Activated CD4-positive, alpha-beta memory T cell treated with anti-CD3 and anti-CD28 coated beads for 36 hours (primary cell): ENCODE measurements at regions not wholly inside any gene's neighbourhood (a gene's known extent, or its start where the extent isn't known, plus 50 kb on each side); places are given as distances from the start of the nearest gene placed in this dataset.

Source experiments
- CTCF ChIA-PET: fragments of 350-600 bp; sonication (Branson Sonifier 250); formaldehyde crosslinking; loops from one replicate; lab custom pipeline; 2021; ENCODE audit warnings: antibody characterized with exemption, inconsistent platforms; lab: Charles Lee
- POLR2A ChIA-PET: fragments of 350-600 bp; sonication (Branson Sonifier 250); formaldehyde crosslinking; loops from one replicate; lab custom pipeline; 2021; ENCODE audit warnings: antibody characterized with exemption; lab: Charles Lee
- DNase-seq: peaks from one replicate; pipeline ENCODE4 v3.0.0-alpha.2; 2020
- H3K27ac Mint-ChIP-seq: one replicate; pipeline ENCODE4 v1.8.0; 2021; ENCODE audit warnings: mixed read lengths
- H3K27me3 Mint-ChIP-seq: one replicate; pipeline ENCODE4 v1.8.0; 2021; ENCODE audit warnings: mixed read lengths
- H3K36me3 Mint-ChIP-seq: one replicate; pipeline ENCODE4 v1.8.0; 2021; ENCODE audit warnings: mixed read lengths
- H3K4me1 Mint-ChIP-seq: one replicate; pipeline ENCODE4 v1.8.0; 2021; ENCODE audit warnings: low read depth, mixed read lengths
- H3K4me3 Mint-ChIP-seq: one replicate; pipeline ENCODE4 v1.8.0; 2021; ENCODE audit warnings: mild to moderate bottlenecking, mixed read lengths
- H3K9me3 Mint-ChIP-seq: one replicate; pipeline ENCODE4 v1.8.0; 2021; ENCODE audit warnings: mixed read lengths
- intact Hi-C: fragments of 100-400 bp; cut with micrococcal nuclease; formaldehyde crosslinking; loops from one replicate; pipeline ENCODE4 v1.15.1; 2023

DNA sequence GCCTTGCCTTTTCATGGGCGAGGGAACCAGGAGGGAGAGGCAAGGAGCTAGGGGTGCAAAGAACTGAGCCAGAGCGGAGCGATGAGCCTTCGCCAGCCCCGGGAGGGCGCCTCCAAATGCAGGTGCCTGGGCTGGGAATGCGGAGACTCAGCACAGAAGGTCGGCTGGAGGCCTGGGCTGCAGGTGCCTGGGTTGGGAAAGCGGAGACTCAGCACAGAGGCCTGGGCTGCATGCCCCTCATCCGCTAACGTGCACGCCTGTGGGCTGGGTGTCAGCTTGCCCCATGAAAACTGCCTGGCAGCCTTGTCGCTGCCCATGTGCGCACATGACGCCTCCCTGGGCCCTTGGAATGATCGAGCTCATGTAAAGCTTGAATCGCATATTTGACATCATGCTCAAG, 51.8 kb downstream of the POM121L12 start:
- ChIA-PET POLR2A (no interaction called here), CTCF (no interaction called here)
- intact Hi-C loops, result no loop called here
- Mint-ChIP-seq H3K9me3 (peaks cover 32% of the 10 kb centered on the region), H3K27me3 (no peaks in the 10 kb centered on the region), H3K4me1 (no peaks in the 10 kb centered on the region), H3K36me3 (no peaks in the 10 kb centered on the region), H3K4me3 (no peak overlapping the region), H3K27ac (no peak overlapping the region)
- DNase-seq, result no peak

DNA sequence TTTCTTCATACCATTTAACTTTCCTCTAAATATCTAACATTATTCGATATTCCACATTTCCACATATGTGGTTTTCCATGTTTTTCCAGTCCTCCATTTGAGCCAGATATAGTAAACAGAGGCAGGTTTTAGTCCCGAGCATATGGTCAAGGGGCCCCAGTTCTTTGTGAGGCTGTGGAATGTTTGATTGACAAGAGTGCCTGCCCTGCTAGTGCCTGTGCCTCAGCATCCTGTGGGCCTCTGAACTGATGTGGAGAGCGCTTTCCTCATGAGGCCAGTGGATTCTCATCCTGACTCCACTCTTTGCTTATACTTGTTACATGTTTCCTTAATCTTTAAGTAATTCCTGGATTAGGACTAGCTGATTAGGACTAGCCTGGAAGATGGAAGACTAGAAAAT, 58.8 kb downstream of the POM121L12 start:
- DNase-seq, result no peak
- Mint-ChIP-seq H3K27me3 (no peaks in the 10 kb centered on the region), H3K4me1 (no peaks in the 10 kb centered on the region), H3K36me3 (no peaks in the 10 kb centered on the region), H3K27ac (no peak overlapping the region), H3K9me3 (peaks cover 18% of the 10 kb centered on the region), H3K4me3 (no peak overlapping the region)
- POLR2A ChIA-PET, result no interaction called here
- CTCF ChIA-PET, result no interaction called here
- intact Hi-C loops, result no loop called here

- Mint-ChIP-seq H3K4me3 (no peak overlapping the region), H3K27me3 (no peaks in the 10 kb centered on the region), H3K27ac (no peak overlapping the region), H3K9me3 (peaks cover 18% of the 10 kb centered on the region), H3K36me3 (no peaks in the 10 kb centered on the region), H3K4me1 (no peaks in the 10 kb centered on the region)
- ChIA-PET CTCF (no interaction called here), POLR2A (no interaction called here)
- DNase-seq, result no peak
- intact Hi-C loops, result no loop called here
Measured at GRCh38 chr7:53094827-53095226, 59.4 kb downstream of the POM121L12 start.

GRCh38 chr7:53095731-53096501, 60.5 kb downstream of the POM121L12 start:
- intact Hi-C loops, result no loop called here
- Mint-ChIP-seq H3K4me1 (no peaks in the 10 kb centered on the region), H3K9me3 (peaks cover 24% of the 10 kb centered on the region), H3K36me3 (no peaks in the 10 kb centered on the region), H3K27ac (no peak overlapping the region), H3K27me3 (no peaks in the 10 kb centered on the region), H3K4me3 (no peak overlapping the region)
- CTCF ChIA-PET, result no interaction called here
- no peak for DNase-seq
- POLR2A ChIA-PET, result no interaction called here

DNA sequence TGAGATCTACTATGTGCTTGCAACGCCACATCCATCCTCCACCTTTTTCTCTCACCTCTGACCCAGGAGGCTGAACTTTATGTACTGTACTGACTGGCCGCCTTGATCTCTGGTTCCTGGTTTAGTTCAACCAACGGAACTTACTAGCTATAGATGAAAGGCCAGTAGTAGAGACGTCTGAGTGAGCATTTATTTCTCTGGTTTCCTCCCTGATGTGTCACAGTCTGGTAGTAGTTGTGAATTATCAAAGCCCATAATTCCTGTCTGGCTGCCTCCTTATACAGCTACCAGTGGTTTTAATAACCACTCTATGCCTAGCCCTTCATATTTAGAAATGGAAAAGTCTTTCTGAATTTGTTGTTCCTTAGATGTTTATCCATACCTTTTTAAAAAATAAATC, 64.7 kb downstream of the POM121L12 start:
- POLR2A ChIA-PET, result no interaction called here
- Mint-ChIP-seq H3K4me3 (no peak overlapping the region), H3K27ac (no peak overlapping the region), H3K4me1 (no peaks in the 10 kb centered on the region), H3K36me3 (no peaks in the 10 kb centered on the region), H3K9me3 (peaks cover 24% of the 10 kb centered on the region), H3K27me3 (no peaks in the 10 kb centered on the region)
- CTCF ChIA-PET, result no interaction called here
- intact Hi-C loops, result no loop called here
- no peak for DNase-seq

DNA sequence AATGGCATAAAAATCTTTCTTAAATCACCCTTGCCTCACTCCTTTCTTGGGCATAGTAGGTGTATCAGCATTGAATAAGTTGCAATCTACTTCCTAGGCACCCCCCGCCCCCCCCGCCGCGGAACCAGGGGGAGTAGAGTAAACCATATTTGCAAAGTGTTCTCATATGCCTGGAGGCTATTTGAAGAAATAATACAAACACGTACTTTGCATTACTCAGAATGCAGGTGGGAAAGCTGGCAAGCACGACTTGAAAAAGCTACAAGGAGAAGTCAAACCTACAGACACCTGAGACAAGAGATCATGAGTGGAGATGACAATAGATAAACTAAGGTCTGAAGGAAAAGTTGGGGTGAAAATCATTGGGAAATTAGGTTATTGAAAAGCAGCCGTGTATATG, 65.6 kb downstream of the POM121L12 start:
- ChIA-PET CTCF (no interaction called here), POLR2A (no interaction called here)
- H3K27ac Mint-ChIP-seq, result no peak overlapping the region
- intact Hi-C loops, result no loop called here
- no peaks in the 10 kb centered on the region for H3K27me3 Mint-ChIP-seq
- H3K4me3 Mint-ChIP-seq, result no peak overlapping the region
- H3K4me1 Mint-ChIP-seq, result no peaks in the 10 kb centered on the region
- peaks cover 27% of the 10 kb centered on the region for H3K9me3 Mint-ChIP-seq
- H3K36me3 Mint-ChIP-seq, result no peaks in the 10 kb centered on the region
- DNase-seq, result no peak

GRCh38 chr7:53110425-53110824, 75.0 kb downstream of the POM121L12 start:
- Mint-ChIP-seq H3K27ac (no peak overlapping the region), H3K4me3 (no peak overlapping the region), H3K9me3 (peaks cover 18% of the 10 kb centered on the region), H3K27me3 (no peaks in the 10 kb centered on the region), H3K36me3 (no peaks in the 10 kb centered on the region), H3K4me1 (no peaks in the 10 kb centered on the region)
- CTCF ChIA-PET, result no interaction called here
- DNase-seq, result no peak
- intact Hi-C loops, result no loop called here
- POLR2A ChIA-PET, result no interaction called here

DNA sequence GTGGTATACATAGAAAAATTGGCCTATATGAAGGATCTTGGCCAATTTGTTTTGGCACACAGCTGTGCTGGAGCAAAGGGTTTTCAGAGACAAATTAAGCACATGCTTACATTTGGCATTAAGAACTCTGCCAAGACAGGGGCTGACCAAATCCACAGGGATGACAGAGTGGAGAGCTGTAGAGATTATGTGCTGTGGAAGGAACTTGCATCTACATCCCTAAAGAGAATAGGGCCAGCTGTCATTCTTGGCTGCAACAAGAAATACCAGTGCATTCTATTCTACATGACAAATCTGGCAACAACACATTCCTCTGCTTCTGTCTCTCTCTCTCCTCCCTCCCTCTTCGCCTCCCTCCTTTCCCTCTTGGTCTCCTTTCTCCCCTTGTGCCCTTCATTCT, 75.6 kb downstream of the POM121L12 start:
- Mint-ChIP-seq H3K36me3 (no peaks in the 10 kb centered on the region), H3K4me3 (no peak overlapping the region), H3K9me3 (peaks cover 18% of the 10 kb centered on the region), H3K4me1 (no peaks in the 10 kb centered on the region), H3K27me3 (no peaks in the 10 kb centered on the region), H3K27ac (no peak overlapping the region)
- CTCF ChIA-PET, result no interaction called here
- no peak for DNase-seq
- POLR2A ChIA-PET, result no interaction called here
- intact Hi-C loops, result no loop called here

DNA sequence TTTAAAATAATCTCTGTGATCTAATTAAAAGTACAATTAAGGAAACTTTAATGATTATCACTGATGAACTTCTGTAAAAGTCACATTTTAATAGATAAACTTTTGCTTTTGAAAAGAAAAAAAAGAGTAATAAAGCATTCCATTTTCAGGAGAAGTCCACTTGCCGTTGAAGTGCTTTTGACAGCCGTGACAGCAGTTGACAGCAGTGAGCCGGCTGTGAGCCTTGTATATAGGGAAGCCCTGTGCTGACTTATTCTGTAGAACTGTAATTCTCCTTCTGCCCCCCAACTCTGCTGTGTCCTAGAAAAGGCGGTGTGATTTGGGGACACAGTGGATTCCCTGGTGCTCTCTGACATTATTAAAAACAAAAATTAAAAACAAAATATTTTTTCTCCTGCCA, 78.0 kb downstream of the POM121L12 start:
- intact Hi-C loops, result no loop called here
- no peaks in the 10 kb centered on the region for H3K4me1 Mint-ChIP-seq

DNA sequence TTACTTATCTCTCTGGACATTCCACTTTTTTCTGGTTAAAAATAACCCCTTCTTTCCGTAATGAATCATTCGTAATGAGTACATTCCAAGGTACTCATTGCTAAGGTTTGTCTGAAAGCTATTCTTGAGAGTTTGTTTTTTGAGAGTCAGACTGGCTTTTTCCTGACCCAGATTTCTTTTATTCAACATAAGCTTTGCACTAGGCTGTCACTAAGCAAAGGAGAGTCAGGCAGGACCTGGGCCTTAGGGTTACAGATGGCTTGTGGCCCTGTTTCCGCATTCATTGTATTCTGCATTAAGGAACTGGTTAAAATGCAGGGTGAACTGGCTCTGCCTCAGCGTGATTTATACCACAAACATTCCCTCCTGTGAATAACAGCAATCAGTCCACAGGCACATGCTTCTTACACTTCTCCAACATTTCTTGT, 84.1 kb downstream of the POM121L12 start:
- H3K4me3 Mint-ChIP-seq, result no peak overlapping the region
- H3K27ac Mint-ChIP-seq, result no peak overlapping the region
- no peaks in the 10 kb centered on the region for H3K27me3 Mint-ChIP-seq
- no peaks in the 10 kb centered on the region for H3K36me3 Mint-ChIP-seq
- ChIA-PET CTCF (no interaction called here), POLR2A (no interaction called here)
- H3K4me1 Mint-ChIP-seq, result no peaks in the 10 kb centered on the region
- intact Hi-C loops, result no loop called here
- no peak for DNase-seq
- H3K9me3 Mint-ChIP-seq, result peaks cover 23% of the 10 kb centered on the region

More for the DNA sequence above, 78.0 kb downstream of the POM121L12 start:
- H3K27me3 Mint-ChIP-seq, result no peaks in the 10 kb centered on the region
- no peak for DNase-seq
- H3K9me3 Mint-ChIP-seq, result peaks cover 18% of the 10 kb centered on the region
- POLR2A ChIA-PET, result no interaction called here
- no peaks in the 10 kb centered on the region for H3K36me3 Mint-ChIP-seq
- H3K27ac Mint-ChIP-seq, result no peak overlapping the region
- H3K4me3 Mint-ChIP-seq, result no peak overlapping the region
- CTCF ChIA-PET, result no interaction called here

DNA sequence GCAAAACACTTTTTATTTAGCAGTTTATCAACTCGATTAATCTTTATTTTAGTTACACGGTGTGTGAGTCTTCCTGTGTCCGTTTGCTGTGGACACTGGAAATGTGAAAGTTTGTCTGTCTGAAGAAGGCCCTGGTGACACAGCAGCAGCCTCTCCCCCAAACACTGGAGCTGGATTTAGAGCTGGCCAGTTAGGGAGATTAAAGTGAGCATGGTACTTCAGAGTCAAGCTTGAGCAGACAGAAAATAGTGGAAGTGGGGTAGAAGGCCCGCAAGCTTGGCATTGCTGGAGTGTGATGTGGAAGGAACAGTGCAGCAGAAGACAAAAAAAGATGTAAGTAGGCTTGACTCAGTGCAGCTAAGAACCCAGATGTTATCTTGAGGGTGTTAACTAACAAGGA, 85.9 kb downstream of the POM121L12 start:
- DNase-seq, result no peak
- Mint-ChIP-seq H3K4me1 (no peaks in the 10 kb centered on the region), H3K27ac (no peak overlapping the region), H3K9me3 (peaks cover 24% of the 10 kb centered on the region), H3K27me3 (no peaks in the 10 kb centered on the region), H3K36me3 (no peaks in the 10 kb centered on the region), H3K4me3 (no peak overlapping the region)
- ChIA-PET CTCF (no interaction called here), POLR2A (no interaction called here)
- intact Hi-C loops, result no loop called here

GRCh38 chr7:53131697-53132096, 96.3 kb downstream of the POM121L12 start:
- Mint-ChIP-seq H3K36me3 (no peaks in the 10 kb centered on the region), H3K27ac (no peak overlapping the region), H3K27me3 (no peaks in the 10 kb centered on the region), H3K9me3 (peaks cover 36% of the 10 kb centered on the region), H3K4me3 (no peak overlapping the region), H3K4me1 (no peaks in the 10 kb centered on the region)
- intact Hi-C loops, result no loop called here
- ChIA-PET POLR2A (no interaction called here), CTCF (no interaction called here)
- no peak for DNase-seq

- ChIA-PET CTCF (no interaction called here), POLR2A (no interaction called here)
- intact Hi-C loops, result no loop called here
- Mint-ChIP-seq H3K27me3 (no peaks in the 10 kb centered on the region), H3K4me1 (no peaks in the 10 kb centered on the region), H3K9me3 (peaks cover 40% of the 10 kb centered on the region), H3K4me3 (no peak overlapping the region), H3K27ac (no peak overlapping the region), H3K36me3 (no peaks in the 10 kb centered on the region)
- no peak for DNase-seq
Measured at GRCh38 chr7:53151496-53151895, 116.1 kb downstream of the POM121L12 start.
